HL-60 (cell line): ENCODE measurements at regions not wholly inside any gene's neighbourhood (a gene's known extent, or its start where the extent isn't known, plus 50 kb on each side); places are given as distances from the start of the nearest gene placed in this dataset.

Source experiments
- DNase-seq, 2 experiments: peaks; one replicate each; pipeline ENCODE4 v3.0.0-alpha.2; 2010 to 2020; ENCODE audit warnings: low read depth in 1 of 2, low spot score in 1 of 2
- H3K27ac ChIP-seq: fragments of 250-450 bp; sonication (Bioruptor Pico); replicated peaks from 2 replicates; pipeline ENCODE4 v1.5.1; 2020; ENCODE audit warnings: mild to moderate bottlenecking, moderate library complexity
- H3K27me3 ChIP-seq: fragments of 250-450 bp; sonication (Bioruptor Pico); 2 replicates; pipeline ENCODE4 v1.5.1; 2021; ENCODE audit warnings: mild to moderate bottlenecking, moderate library complexity; ENCODE audit not compliant: insufficient read depth, poor library complexity, severe bottlenecking
- H3K4me3 ChIP-seq: replicated peaks from 2 replicates; pipeline ENCODE4 v1.5.1; 2011; ENCODE audit warnings: mild to moderate bottlenecking, control low read depth, low read length; ENCODE audit not compliant: insufficient read depth
- GABPA ChIP-seq: IDR thresholded peaks from 2 replicates; pipeline ENCODE4 v1.6.1; 2012; ENCODE audit warnings: low read depth
- POLR2AphosphoS5 ChIP-seq: IDR thresholded peaks from 2 replicates; pipeline ENCODE4 v1.6.1; 2012; ENCODE audit warnings: low read depth
- SPI1 ChIP-seq: IDR thresholded peaks from 2 replicates; pipeline ENCODE4 v1.6.1; 2012; ENCODE audit warnings: low read depth, mild to moderate bottlenecking, borderline replicate concordance
- TF ChIP-seq, protein P1 (sequence below): IDR thresholded peaks from 2 replicates; pipeline ENCODE4 v1.6.1; 2012; ENCODE audit warnings: low read depth; ENCODE audit not compliant: insufficient replicate concordance
- TF ChIP-seq, protein P2 (sequence below): IDR thresholded peaks from one replicate; pipeline ENCODE4 v1.5.1; 2011; ENCODE audit warnings: low read length, control low read depth, inconsistent platforms; ENCODE audit not compliant: insufficient read depth

DNA sequence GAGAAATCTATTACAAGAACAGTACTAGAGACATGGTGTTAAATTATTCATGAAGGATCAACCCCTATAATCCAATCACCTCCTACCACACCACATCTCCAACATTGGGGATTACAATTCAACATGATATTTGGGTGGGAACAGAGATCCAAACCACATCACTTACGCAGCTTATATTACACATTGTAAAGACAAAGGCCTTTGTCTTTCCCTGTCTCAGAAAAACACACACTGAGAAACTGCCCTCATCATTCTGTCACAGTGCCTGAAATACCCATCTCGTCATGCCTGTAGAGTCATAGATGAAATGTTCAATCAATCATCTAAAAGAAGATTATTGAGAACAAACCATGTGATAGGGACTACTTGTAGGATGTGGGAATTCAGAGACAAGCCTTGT lies 558.8 kb upstream of the GRIA3 start:
- TF ChIP-seq SPI1 = no peak
- TF ChIP-seq, protein P1, sequence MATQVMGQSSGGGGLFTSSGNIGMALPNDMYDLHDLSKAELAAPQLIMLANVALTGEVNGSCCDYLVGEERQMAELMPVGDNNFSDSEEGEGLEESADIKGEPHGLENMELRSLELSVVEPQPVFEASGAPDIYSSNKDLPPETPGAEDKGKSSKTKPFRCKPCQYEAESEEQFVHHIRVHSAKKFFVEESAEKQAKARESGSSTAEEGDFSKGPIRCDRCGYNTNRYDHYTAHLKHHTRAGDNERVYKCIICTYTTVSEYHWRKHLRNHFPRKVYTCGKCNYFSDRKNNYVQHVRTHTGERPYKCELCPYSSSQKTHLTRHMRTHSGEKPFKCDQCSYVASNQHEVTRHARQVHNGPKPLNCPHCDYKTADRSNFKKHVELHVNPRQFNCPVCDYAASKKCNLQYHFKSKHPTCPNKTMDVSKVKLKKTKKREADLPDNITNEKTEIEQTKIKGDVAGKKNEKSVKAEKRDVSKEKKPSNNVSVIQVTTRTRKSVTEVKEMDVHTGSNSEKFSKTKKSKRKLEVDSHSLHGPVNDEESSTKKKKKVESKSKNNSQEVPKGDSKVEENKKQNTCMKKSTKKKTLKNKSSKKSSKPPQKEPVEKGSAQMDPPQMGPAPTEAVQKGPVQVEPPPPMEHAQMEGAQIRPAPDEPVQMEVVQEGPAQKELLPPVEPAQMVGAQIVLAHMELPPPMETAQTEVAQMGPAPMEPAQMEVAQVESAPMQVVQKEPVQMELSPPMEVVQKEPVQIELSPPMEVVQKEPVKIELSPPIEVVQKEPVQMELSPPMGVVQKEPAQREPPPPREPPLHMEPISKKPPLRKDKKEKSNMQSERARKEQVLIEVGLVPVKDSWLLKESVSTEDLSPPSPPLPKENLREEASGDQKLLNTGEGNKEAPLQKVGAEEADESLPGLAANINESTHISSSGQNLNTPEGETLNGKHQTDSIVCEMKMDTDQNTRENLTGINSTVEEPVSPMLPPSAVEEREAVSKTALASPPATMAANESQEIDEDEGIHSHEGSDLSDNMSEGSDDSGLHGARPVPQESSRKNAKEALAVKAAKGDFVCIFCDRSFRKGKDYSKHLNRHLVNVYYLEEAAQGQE = no peak
- TF ChIP-seq, protein P2, sequence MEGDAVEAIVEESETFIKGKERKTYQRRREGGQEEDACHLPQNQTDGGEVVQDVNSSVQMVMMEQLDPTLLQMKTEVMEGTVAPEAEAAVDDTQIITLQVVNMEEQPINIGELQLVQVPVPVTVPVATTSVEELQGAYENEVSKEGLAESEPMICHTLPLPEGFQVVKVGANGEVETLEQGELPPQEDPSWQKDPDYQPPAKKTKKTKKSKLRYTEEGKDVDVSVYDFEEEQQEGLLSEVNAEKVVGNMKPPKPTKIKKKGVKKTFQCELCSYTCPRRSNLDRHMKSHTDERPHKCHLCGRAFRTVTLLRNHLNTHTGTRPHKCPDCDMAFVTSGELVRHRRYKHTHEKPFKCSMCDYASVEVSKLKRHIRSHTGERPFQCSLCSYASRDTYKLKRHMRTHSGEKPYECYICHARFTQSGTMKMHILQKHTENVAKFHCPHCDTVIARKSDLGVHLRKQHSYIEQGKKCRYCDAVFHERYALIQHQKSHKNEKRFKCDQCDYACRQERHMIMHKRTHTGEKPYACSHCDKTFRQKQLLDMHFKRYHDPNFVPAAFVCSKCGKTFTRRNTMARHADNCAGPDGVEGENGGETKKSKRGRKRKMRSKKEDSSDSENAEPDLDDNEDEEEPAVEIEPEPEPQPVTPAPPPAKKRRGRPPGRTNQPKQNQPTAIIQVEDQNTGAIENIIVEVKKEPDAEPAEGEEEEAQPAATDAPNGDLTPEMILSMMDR = no peak
- no peak for TF ChIP-seq POLR2AphosphoS5
- no peak for TF ChIP-seq GABPA
- Histone ChIP-seq H3K27ac (no peak overlapping the region), H3K4me3 (no peak overlapping the region), H3K27me3 (no peaks in the 10 kb centered on the region)
- DNase-seq = no peak

DNA sequence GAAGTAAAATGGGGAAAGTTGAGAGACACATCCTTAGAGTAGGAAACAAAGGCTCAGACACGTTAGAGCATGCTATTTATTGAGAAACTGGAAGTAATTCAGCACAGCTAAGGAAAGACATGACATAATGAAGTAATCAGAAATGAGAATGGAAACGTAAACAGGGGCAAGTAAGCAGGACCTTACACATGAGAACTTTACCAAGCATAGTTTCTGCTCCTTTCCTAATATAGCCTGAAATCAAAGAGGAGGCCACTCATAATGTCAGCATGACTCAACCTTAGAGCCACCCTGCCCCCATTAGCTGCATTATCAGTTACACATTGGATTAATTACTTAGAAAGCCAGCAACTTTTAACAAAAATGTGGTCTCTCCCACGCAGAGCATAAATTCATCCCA lies 558.3 kb upstream of the GRIA3 start:
- Histone ChIP-seq H3K4me3 (no peak overlapping the region), H3K27ac (no peak overlapping the region), H3K27me3 (no peaks in the 10 kb centered on the region)
- no peak for DNase-seq
- TF ChIP-seq POLR2AphosphoS5 (no peak), GABPA (no peak)
- TF ChIP-seq, protein P2 = no peak

DNA sequence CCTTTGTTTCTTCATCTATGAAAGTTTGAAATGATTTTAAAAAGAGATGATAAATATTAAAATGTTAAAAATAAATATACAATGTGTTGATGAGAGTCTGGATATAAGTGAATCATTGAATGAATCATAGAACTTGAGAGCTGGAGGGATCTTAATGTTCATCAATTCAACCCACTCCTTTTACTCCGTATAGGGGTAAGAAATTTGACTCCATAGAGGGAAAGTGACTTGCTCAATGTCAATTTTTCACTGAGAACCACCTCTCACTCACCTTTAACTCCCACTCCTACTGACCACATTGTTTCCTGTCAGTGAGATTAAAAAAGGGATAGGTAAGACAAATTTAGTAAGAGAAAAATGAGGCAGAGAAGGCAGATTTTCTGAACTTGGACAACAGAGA lies 557.2 kb upstream of the GRIA3 start:
- TF ChIP-seq POLR2AphosphoS5 (no peak), SPI1 (no peak), GABPA (no peak)
- TF ChIP-seq, protein P1 = no peak
- TF ChIP-seq, protein P2 = no peak
- no peak for DNase-seq
- no peaks in the 10 kb centered on the region for H3K27me3 ChIP-seq
- H3K27ac ChIP-seq = no peak overlapping the region
- H3K4me3 ChIP-seq = no peak overlapping the region

DNA sequence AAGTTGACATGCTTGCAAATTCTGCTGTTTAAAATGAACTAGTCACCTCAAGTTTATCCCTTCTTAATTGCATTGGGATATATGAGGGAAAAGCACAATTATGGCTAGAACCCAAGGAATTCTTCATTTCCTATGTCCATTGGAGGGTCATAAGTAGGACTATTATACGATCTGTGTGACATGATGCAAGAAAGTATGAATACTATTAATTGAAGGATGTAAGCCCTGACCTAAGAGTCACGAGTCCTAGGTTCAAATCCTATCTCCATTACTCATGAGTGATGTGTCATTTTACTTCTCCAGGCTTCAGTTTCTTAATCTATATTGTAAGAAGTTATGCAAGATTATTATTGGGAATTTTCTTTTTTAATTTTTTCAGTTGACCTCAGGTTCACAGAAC lies 542.9 kb upstream of the GRIA3 start:
- Histone ChIP-seq H3K27ac (no peak overlapping the region), H3K27me3 (no peaks in the 10 kb centered on the region), H3K4me3 (no peak overlapping the region)
- TF ChIP-seq POLR2AphosphoS5 (no peak), SPI1 (no peak), GABPA (no peak)
- TF ChIP-seq, protein P2 = no peak
- TF ChIP-seq, protein P1 = no peak
- DNase-seq = no peak
